OCI-LY7 (cell line): ENCODE measurements at regions not wholly inside any gene's neighbourhood (a gene's known extent, or its start where the extent isn't known, plus 50 kb on each side); places are given as distances from the start of the nearest gene placed in this dataset.

Source experiments
- BruUV-seq: library from RNA; stranded (reverse); fragments of 400-500 nt; replicated peaks from 2 replicates; lab custom pipeline; 2021; lab: Mats Ljungman, UMichigan
- CTCF ChIA-PET: fragments of 300-600 bp; sonication (Branson Sonifier 250); formaldehyde crosslinking; loops from one replicate; lab custom pipeline; 2022; ENCODE audit warnings: antibody characterized with exemption; ENCODE audit not compliant: unreplicated experiment; lab: Charles Lee
- POLR2A ChIA-PET: fragments of 300-600 bp; sonication (Branson Sonifier 250); formaldehyde crosslinking; loops from one replicate; lab custom pipeline; 2022; ENCODE audit warnings: antibody characterized with exemption; lab: Charles Lee
- DNase-seq: peaks from one replicate; pipeline ENCODE4 v3.0.0-alpha.2; 2015; ENCODE audit warnings: low spot score
- H2AFZ ChIP-seq: fragments of 200-600 bp; sonication (generic), shearing (Covaris generic); 2 replicates; pipeline ENCODE4 v1.6.1; 2014; ENCODE audit warnings: mild to moderate bottlenecking, antibody characterized with exemption, low read length, moderate library complexity
- H3K27ac ChIP-seq: fragments of 200-600 bp; sonication (generic); 2 replicates; pipeline ENCODE4 v1.5.1; 2014; ENCODE audit warnings: mixed run types, low read depth, mild to moderate bottlenecking, moderate library complexity, low read length, inconsistent platforms; ENCODE audit not compliant: poor library complexity, severe bottlenecking
- H3K36me3 ChIP-seq: fragments of 200-600 bp; sonication (generic); 2 replicates; pipeline ENCODE4 v1.6.1; 2014; ENCODE audit warnings: mild to moderate bottlenecking, antibody characterized with exemption, low read length, moderate library complexity, mixed read lengths; ENCODE audit not compliant: insufficient read depth
- H3K4me1 ChIP-seq: fragments of 200-600 bp; sonication (generic); 2 replicates; pipeline ENCODE4 v1.5.1; 2014; ENCODE audit warnings: mild to moderate bottlenecking, low read length; ENCODE audit not compliant: insufficient read depth, poor library complexity, severe bottlenecking
- H3K4me2 ChIP-seq: fragments of 200-600 bp; sonication (generic); 2 replicates; pipeline ENCODE4 v1.6.1; 2014; ENCODE audit warnings: mild to moderate bottlenecking, low read length
- H3K4me3 ChIP-seq: fragments of 200-600 bp; sonication (generic); 2 replicates; pipeline ENCODE4 v1.5.1; 2014; ENCODE audit warnings: mild to moderate bottlenecking, low read depth, low read length; ENCODE audit not compliant: poor library complexity, severe bottlenecking
- H3K79me2 ChIP-seq: fragments of 200-600 bp; sonication (generic); 2 replicates; pipeline ENCODE4 v1.6.1; 2016; ENCODE audit warnings: low read depth, mild to moderate bottlenecking, low read length, moderate library complexity, mixed read lengths; ENCODE audit not compliant: insufficient read depth
- H3K9me2 ChIP-seq: fragments of 200-600 bp; sonication (generic); 2 replicates; pipeline ENCODE4 v1.6.1; 2016; ENCODE audit warnings: mild to moderate bottlenecking, low read length, mixed read lengths; ENCODE audit not compliant: insufficient read depth
- H3K9me3 ChIP-seq: fragments of 200-600 bp; sonication (generic); 2 replicates; pipeline ENCODE4 v1.6.1; 2014; ENCODE audit warnings: mild to moderate bottlenecking, mixed run types, low read length, mixed read lengths
- H4K20me1 ChIP-seq: fragments of 200-600 bp; sonication (generic); 2 replicates; pipeline ENCODE4 v1.6.1; 2014; ENCODE audit warnings: mild to moderate bottlenecking, antibody characterized with exemption, low read length, moderate library complexity, mixed read lengths; ENCODE audit not compliant: insufficient read depth
- CTCF ChIP-seq: fragments of 200-600 bp; sonication (generic); conservative IDR thresholded peaks from 2 replicates; pipeline ENCODE4 v1.5.1; 2014; ENCODE audit warnings: mild to moderate bottlenecking, antibody characterized with exemption, low read length, moderate library complexity, mixed read lengths
- EZH2phosphoT487 ChIP-seq: fragments of 200-600 bp; sonication (generic); IDR thresholded peaks from 2 replicates; pipeline ENCODE4 v1.6.1; 2018; ENCODE audit warnings: low read depth, borderline replicate concordance, mild to moderate bottlenecking, mixed run types, antibody characterized with exemption, low read length, moderate library complexity, mixed read lengths
- intact Hi-C: fragments of 100-400 bp; cut with micrococcal nuclease; formaldehyde crosslinking; loops from one replicate; pipeline ENCODE4 v1.10.0; 2022; ENCODE audit not compliant: unreplicated experiment

- no peak overlapping the region for H3K27ac ChIP-seq
- H3K9me2 ChIP-seq, result no peaks in the 10 kb centered on the region
- ChIA-PET CTCF (no interaction called here), POLR2A (interaction anchor here (1.5 kb wide), 1 partner anchor 10 kb away, joined by 3 read pairs; no protein-coding TSS in a partner anchor)
- no peak overlapping the region for H2AFZ ChIP-seq
- H4K20me1 ChIP-seq, result no peaks in the 10 kb centered on the region
- intact Hi-C loops, result no loop called here
- no peaks in the 10 kb centered on the region for H3K79me2 ChIP-seq
- H3K4me2 ChIP-seq, result no peak overlapping the region
- TF ChIP-seq CTCF, result no peak
- no peak for TF ChIP-seq EZH2phosphoT487
- no peaks in the 10 kb centered on the region for H3K4me1 ChIP-seq
- BruUV-seq, result no TSS peak
- DNase-seq, result no peak
- no peaks in the 10 kb centered on the region for H3K36me3 ChIP-seq
- no peaks in the 10 kb centered on the region for H3K9me3 ChIP-seq
- H3K4me3 ChIP-seq, result no peak overlapping the region
Observed at GRCh38 chr11:27574342-27574741, 67.8 kb upstream of the LIN7C start.

- no peaks in the 10 kb centered on the region for H3K9me2 ChIP-seq
- TF ChIP-seq EZH2phosphoT487, result no peak
- no peak for TF ChIP-seq CTCF
- H3K4me1 ChIP-seq, result no peaks in the 10 kb centered on the region
- H3K4me3 ChIP-seq, result no peak overlapping the region
- H3K9me3 ChIP-seq, result no peaks in the 10 kb centered on the region
- no peaks in the 10 kb centered on the region for H4K20me1 ChIP-seq
- CTCF ChIA-PET, result no interaction called here
- H3K27ac ChIP-seq, result no peak overlapping the region
- H2AFZ ChIP-seq, result no peak overlapping the region
- BruUV-seq, result no TSS peak
- no peaks in the 10 kb centered on the region for H3K36me3 ChIP-seq
- POLR2A ChIA-PET, result no interaction called here
- no peak overlapping the region for H3K4me2 ChIP-seq
- no peaks in the 10 kb centered on the region for H3K79me2 ChIP-seq
- no peak for DNase-seq
- intact Hi-C loops, result no loop called here
Observed at GRCh38 chr11:27573024-27573423, 66.5 kb upstream of the LIN7C start.

- ChIA-PET POLR2A (no interaction called here), CTCF (interaction anchor here (0.6 kb wide), 1 partner anchor 254 kb away, joined by 3 read pairs; no protein-coding TSS in a partner anchor)
- Histone ChIP-seq H3K4me3 (no peak overlapping the region), H3K27ac (no peak overlapping the region), H3K4me2 (no peak overlapping the region), H3K4me1 (no peaks in the 10 kb centered on the region), H3K79me2 (no peaks in the 10 kb centered on the region), H2AFZ (no peak overlapping the region), H3K9me2 (no peaks in the 10 kb centered on the region), H3K9me3 (no peaks in the 10 kb centered on the region), H3K36me3 (no peaks in the 10 kb centered on the region), H4K20me1 (no peaks in the 10 kb centered on the region)
- intact Hi-C loops, result no loop called here
- DNase-seq, result no peak
- BruUV-seq, result no TSS peak
- TF ChIP-seq EZH2phosphoT487, result no peak
- no peak for TF ChIP-seq CTCF
Observed at GRCh38 chr11:27571154-27571810, 64.7 kb upstream of the LIN7C start.
